ENCODE measurements at regions not wholly inside any gene's neighbourhood (a gene's known extent, or its start where the extent isn't known, plus 50 kb on each side); places are given as distances from the start of the nearest gene placed in this dataset.
"Not testable (repeated sequence)": the region's sequence is repeated elsewhere in the genome, so short reads cannot be mapped to it uniquely, and the experiment has no call there.

- no peak for DNase-seq
- Mint-ChIP-seq H3K9me3 (no peaks in the 10 kb centered on the region), H3K36me3 (no peaks in the 10 kb centered on the region), H3K4me3 (no peak overlapping the region), H3K27ac (no peak overlapping the region), H3K4me1 (ENCODE audit: low read depth) (no peaks in the 10 kb centered on the region), H3K27me3 (peaks cover 2% of the 10 kb centered on the region)
- CTCF ChIA-PET: no interaction called here
- POLR2A ChIA-PET: no interaction called here
- intact Hi-C loops (cut with micrococcal nuclease): no loop called here
These were observed 359.2 kb upstream of the SGCG start for GRCh38 chr13:22821589-22821988.

GRCh38 chr13:22825186-22825585 is 355.6 kb upstream of the SGCG start:
- DNase-seq: no peak
- no peaks in the 10 kb centered on the region for H3K36me3 Mint-ChIP-seq
- intact Hi-C loops (cut with micrococcal nuclease): no loop called here
- ChIA-PET CTCF (no interaction called here), POLR2A (no interaction called here)
- H3K27me3 Mint-ChIP-seq: peaks cover under 1% of the 10 kb centered on the region
- no peaks in the 10 kb centered on the region for H3K4me1 Mint-ChIP-seq (ENCODE audit: low read depth)
- H3K4me3 Mint-ChIP-seq: no peak overlapping the region
- H3K27ac Mint-ChIP-seq: no peak overlapping the region
- H3K9me3 Mint-ChIP-seq: no peaks in the 10 kb centered on the region

GRCh38 chr13:22828081-22828480 is 352.7 kb upstream of the SGCG start:
- Mint-ChIP-seq H3K4me3 (no peak overlapping the region), H3K4me1 (ENCODE audit: low read depth) (no peaks in the 10 kb centered on the region), H3K27ac (no peak overlapping the region), H3K27me3 (no peaks in the 10 kb centered on the region), H3K36me3 (no peaks in the 10 kb centered on the region), H3K9me3 (no peaks in the 10 kb centered on the region)
- ChIA-PET POLR2A (no interaction called here), CTCF (no interaction called here)
- DNase-seq: no peak
- intact Hi-C loops (cut with micrococcal nuclease): no loop called here

GRCh38 chr13:22836475-22836874 is 344.3 kb upstream of the SGCG start:
- Mint-ChIP-seq H3K4me3 (no peak overlapping the region), H3K9me3 (no peaks in the 10 kb centered on the region), H3K27me3 (peaks cover 14% of the 10 kb centered on the region), H3K36me3 (no peaks in the 10 kb centered on the region), H3K27ac (no peak overlapping the region), H3K4me1 (ENCODE audit: low read depth) (no peaks in the 10 kb centered on the region)
- intact Hi-C loops (cut with micrococcal nuclease): no loop called here
- ChIA-PET POLR2A (no interaction called here), CTCF (no interaction called here)
- no peak for DNase-seq

- no peaks in the 10 kb centered on the region for H3K4me1 Mint-ChIP-seq (ENCODE audit: low read depth)
- intact Hi-C loops (cut with micrococcal nuclease): no loop called here
- H3K27me3 Mint-ChIP-seq: peaks cover 14% of the 10 kb centered on the region
- no peaks in the 10 kb centered on the region for H3K36me3 Mint-ChIP-seq
- POLR2A ChIA-PET: no interaction called here
- H3K4me3 Mint-ChIP-seq: no peak overlapping the region
- no peak overlapping the region for H3K27ac Mint-ChIP-seq
- CTCF ChIA-PET: no interaction called here
- DNase-seq: no peak
- H3K9me3 Mint-ChIP-seq: no peaks in the 10 kb centered on the region
These were observed 342.7 kb upstream of the SGCG start for GRCh38 chr13:22837980-22838647.

GRCh38 chr13:22839603-22840530 is 340.9 kb upstream of the SGCG start:
- H3K36me3 Mint-ChIP-seq: no peaks in the 10 kb centered on the region
- no peaks in the 10 kb centered on the region for H3K4me1 Mint-ChIP-seq (ENCODE audit: low read depth)
- intact Hi-C loops (cut with micrococcal nuclease): no loop called here
- H3K9me3 Mint-ChIP-seq: no peaks in the 10 kb centered on the region
- H3K4me3 Mint-ChIP-seq: no peak overlapping the region
- DNase-seq: no peak
- POLR2A ChIA-PET: no interaction called here
- H3K27ac Mint-ChIP-seq: no peak overlapping the region
- CTCF ChIA-PET: no interaction called here
- H3K27me3 Mint-ChIP-seq: peaks cover 14% of the 10 kb centered on the region

- CTCF ChIA-PET: no interaction called here
- Mint-ChIP-seq H3K4me3 (no peak overlapping the region), H3K27me3 (no peaks in the 10 kb centered on the region), H3K9me3 (no peaks in the 10 kb centered on the region), H3K27ac (no peak overlapping the region), H3K4me1 (ENCODE audit: low read depth) (no peaks in the 10 kb centered on the region), H3K36me3 (no peaks in the 10 kb centered on the region)
- POLR2A ChIA-PET: no interaction called here
- no peak for DNase-seq
- intact Hi-C loops (cut with micrococcal nuclease): no loop called here
These were observed 334.2 kb upstream of the SGCG start for GRCh38 chr13:22846551-22846950.

GRCh38 chr13:22848539-22849052 is 332.2 kb upstream of the SGCG start:
- Mint-ChIP-seq H3K4me1 (ENCODE audit: low read depth) (no peaks in the 10 kb centered on the region), H3K27ac (no peak overlapping the region), H3K4me3 (no peak overlapping the region), H3K9me3 (no peaks in the 10 kb centered on the region), H3K27me3 (no peaks in the 10 kb centered on the region), H3K36me3 (no peaks in the 10 kb centered on the region)
- DNase-seq: no peak
- POLR2A ChIA-PET: no interaction called here
- CTCF ChIA-PET: no interaction called here
- intact Hi-C loops (cut with micrococcal nuclease): no loop called here

GRCh38 chr13:22855926-22856325 is 324.9 kb upstream of the SGCG start:
- POLR2A ChIA-PET: no interaction called here
- CTCF ChIA-PET: no interaction called here
- no peaks in the 10 kb centered on the region for H3K4me1 Mint-ChIP-seq (ENCODE audit: low read depth)
- no peak overlapping the region for H3K4me3 Mint-ChIP-seq
- H3K27me3 Mint-ChIP-seq: no peaks in the 10 kb centered on the region
- no peak for DNase-seq
- no peaks in the 10 kb centered on the region for H3K36me3 Mint-ChIP-seq
- no peaks in the 10 kb centered on the region for H3K9me3 Mint-ChIP-seq
- no peak overlapping the region for H3K27ac Mint-ChIP-seq
- intact Hi-C loops (cut with micrococcal nuclease): no loop called here

- DNase-seq; intact Hi-C loops (cut with micrococcal nuclease): not testable (repeated sequence)
These were observed 321.8 kb upstream of the SGCG start for GRCh38 chr13:22858980-22859379.

GRCh38 chr13:22859411-22859810 is 321.4 kb upstream of the SGCG start:
- H3K27ac Mint-ChIP-seq; H3K36me3 Mint-ChIP-seq; POLR2A ChIA-PET; H3K27me3 Mint-ChIP-seq; intact Hi-C loops (cut with micrococcal nuclease); H3K9me3 Mint-ChIP-seq; H3K4me1 Mint-ChIP-seq (ENCODE audit: low read depth); CTCF ChIA-PET; DNase-seq; H3K4me3 Mint-ChIP-seq: not testable (repeated sequence)

More at GRCh38 chr13:22858980-22859379, 321.8 kb upstream of the SGCG start:
- H3K36me3 Mint-ChIP-seq; H3K9me3 Mint-ChIP-seq; H3K4me1 Mint-ChIP-seq (ENCODE audit: low read depth); H3K4me3 Mint-ChIP-seq; CTCF ChIA-PET; H3K27ac Mint-ChIP-seq; POLR2A ChIA-PET; H3K27me3 Mint-ChIP-seq: not testable (repeated sequence)

GRCh38 chr13:22861958-22862466 is 318.8 kb upstream of the SGCG start:
- POLR2A ChIA-PET: interaction anchor here (0.6 kb wide), 1 partner anchor 41 kb away, joined by 3 read pairs; no protein-coding TSS in a partner anchor
- CTCF ChIA-PET: no interaction called here
- Mint-ChIP-seq H3K27me3 (no peaks in the 10 kb centered on the region), H3K4me1 (ENCODE audit: low read depth) (no peaks in the 10 kb centered on the region), H3K9me3 (no peaks in the 10 kb centered on the region), H3K36me3 (no peaks in the 10 kb centered on the region), H3K4me3 (no peak overlapping the region), H3K27ac (no peak overlapping the region)
- no peak for DNase-seq
- intact Hi-C loops (cut with micrococcal nuclease): no loop called here

- intact Hi-C loops (cut with micrococcal nuclease): no loop called here
- Mint-ChIP-seq H3K4me3 (no peak overlapping the region), H3K27ac (no peak overlapping the region), H3K36me3 (no peaks in the 10 kb centered on the region), H3K9me3 (no peaks in the 10 kb centered on the region), H3K4me1 (ENCODE audit: low read depth) (no peaks in the 10 kb centered on the region), H3K27me3 (no peaks in the 10 kb centered on the region)
- CTCF ChIA-PET: no interaction called here
- no peak for DNase-seq
- POLR2A ChIA-PET: no interaction called here
These were observed 318.3 kb upstream of the SGCG start for GRCh38 chr13:22862478-22862877.

Measured in activated CD4-positive, alpha-beta memory T cell treated with anti-CD3 and anti-CD28 coated beads for 36 hours (primary cell).